K562 (cell line): ENCODE measurements at regions not wholly inside any gene's neighbourhood (a gene's known extent, or its start where the extent isn't known, plus 50 kb on each side); places are given as distances from the start of the nearest gene placed in this dataset.

ENCODE experiments used
- ATAC-seq: fragments of 200-7000 bp; cut with Tn5 transposase; 3 replicates; pipeline ENCODE4 v1.9.1; 2020; ENCODE audit warnings: moderate library complexity
- BruUV-seq: library from RNA; stranded (reverse); fragments of 400-500 nt; replicated peaks from 2 replicates; lab custom pipeline; 2021; lab: Mats Ljungman, UMichigan
- CTCF ChIA-PET: fragments of 300-600 bp; formaldehyde crosslinking; extraction: SDS; loops from one replicate; lab custom pipeline; 2021; ENCODE audit warnings: low intra/inter-chr PET ratio; lab: Yijun Ruan, JAX
- POLR2A ChIA-PET: fragments of 300-600, 350-650 bp; sonication (Branson Sonifier 250); formaldehyde crosslinking; extraction: SDS; loops from one replicate; lab custom pipeline; 2021; ENCODE audit warnings: antibody characterized with exemption, inconsistent platforms; lab: Yijun Ruan, JAX
- DNase-seq, 4 experiments: peaks; one replicate each; pipeline versions ENCODE4 v3.0.0 to v3.0.0-alpha.2; 2011 to 2018; ENCODE audit warnings: low spot score in 3 of 4, mixed read lengths in 3 of 4; ENCODE audit errors: extremely low read depth in 1 of 4
- FAIRE-seq: peaks from 2 replicates; lab custom pipeline; 2011; peaks lifted over from hg19 to GRCh38; lab: Jason Lieb, UNC
- H2AFZ ChIP-seq: 2 replicates; pipeline ENCODE4 v1.6.0; 2011; ENCODE audit warnings: low read depth, low read length, control low read depth, inconsistent platforms
- H3K27ac ChIP-seq: fragments of 200-600 bp; 3 replicates; pipeline ENCODE4 v1.8.0; 2011; ENCODE audit warnings: low read depth, mild to moderate bottlenecking, control low read depth, inconsistent platforms, low read length, moderate library complexity, mixed read lengths; ENCODE audit errors: extremely low read depth
- H3K27me3 ChIP-seq, 2 experiments: fragments of 300-600 bp in 1 of 2; 2 replicates in 1 of 2; 3 replicates in 1 of 2; pipeline versions ENCODE4 v1.6.0 to v1.8.0; 2011; ENCODE audit warnings: inconsistent platforms in 2 of 2, low read length in 2 of 2, mild to moderate bottlenecking in 1 of 2, mixed read lengths in 1 of 2, moderate library complexity in 1 of 2; ENCODE audit not compliant: control insufficient read depth in 2 of 2, insufficient read depth in 2 of 2
- H3K36me3 ChIP-seq: fragments of 300-600 bp; 3 replicates; pipeline ENCODE4 v1.8.0; 2011; ENCODE audit warnings: mild to moderate bottlenecking, low read length, inconsistent platforms; ENCODE audit not compliant: control insufficient read depth, insufficient read depth
- H3K4me1 ChIP-seq, 2 experiments: fragments of 200-600 bp in 1 of 2; replicated peaks in 1 of 2; 2 replicates in 1 of 2; 3 replicates in 1 of 2; pipeline versions ENCODE4 v1.5.1 to v1.8.0; 2011; ENCODE audit warnings: inconsistent platforms in 2 of 2, low read length in 2 of 2, mild to moderate bottlenecking in 1 of 2, mixed read lengths in 1 of 2, moderate library complexity in 1 of 2; ENCODE audit not compliant: control insufficient read depth in 2 of 2, insufficient read depth in 2 of 2
- H3K4me2 ChIP-seq: 2 replicates; pipeline ENCODE4 v1.6.1; 2011; ENCODE audit warnings: low read length, control low read depth, inconsistent platforms, mixed read lengths; ENCODE audit not compliant: insufficient read depth
- H3K4me3 ChIP-seq: fragments of 200-600 bp; sonication (generic), shearing (Covaris generic); 2 replicates; pipeline ENCODE4 v1.5.1; 2016; ENCODE audit warnings: control low read depth, inconsistent platforms
- H3K79me2 ChIP-seq: fragments of 200-600 bp; 3 replicates; pipeline ENCODE4 v1.8.0; 2011; ENCODE audit warnings: low read length, inconsistent platforms; ENCODE audit not compliant: control insufficient read depth, insufficient read depth
- H3K9ac ChIP-seq, 2 experiments: 2 replicates each; pipeline versions ENCODE4 v1.6.0 to v1.6.1; 2011; ENCODE audit warnings: low read depth in 2 of 2, low read length in 2 of 2, control low read depth in 1 of 2, inconsistent platforms in 1 of 2, mild to moderate bottlenecking in 1 of 2, mixed read lengths in 1 of 2; ENCODE audit not compliant: insufficient read depth in 1 of 2
- H3K9me1 ChIP-seq: one replicate; pipeline ENCODE4 v1.6.0; 2011; ENCODE audit warnings: inconsistent platforms, mild to moderate bottlenecking, low read length, moderate library complexity; ENCODE audit not compliant: control insufficient read depth, insufficient read depth
- H3K9me3 ChIP-seq: replicated peaks from 2 replicates; pipeline ENCODE4 v1.5.1; 2011; ENCODE audit warnings: low read depth, low read length, inconsistent platforms; ENCODE audit not compliant: control insufficient read depth, insufficient read depth
- H4K20me1 ChIP-seq: replicated peaks from 2 replicates; pipeline ENCODE4 v1.6.1; 2011; ENCODE audit warnings: low read length, inconsistent platforms, mixed read lengths; ENCODE audit not compliant: control insufficient read depth, insufficient read depth
- HDAC6 ChIP-seq: IDR thresholded peaks from 2 replicates; pipeline ENCODE4 v1.6.1; 2012; ENCODE audit warnings: low read depth, mild to moderate bottlenecking, control low read depth, inconsistent platforms, low read length, moderate library complexity
- MAFG ChIP-seq: fragments of 450-650 bp; conservative IDR thresholded peaks from 2 replicates; pipeline ENCODE4 v1.6.1; 2016; ENCODE audit warnings: missing genetic modification characterization, missing compliant biosample characterization
- MCM3 ChIP-seq: fragments of 450-650 bp; IDR thresholded peaks from 2 replicates; pipeline ENCODE4 v1.6.1; 2016
- NR2C1 ChIP-seq, 2 experiments: fragments of 450-650 bp; IDR thresholded peaks; 2 replicates each; pipeline ENCODE4 v1.6.1; 2017; ENCODE audit warnings: mild to moderate bottlenecking in 2 of 2, antibody characterized with exemption in 1 of 2, inconsistent platforms in 1 of 2, missing compliant biosample characterization in 1 of 2, missing genetic modification characterization in 1 of 2
- PRMT5 ChIP-seq: sonication (generic); formaldehyde crosslinking; IDR thresholded peaks from 2 replicates; pipeline ENCODE4 v1.5.0; 2020; ENCODE audit warnings: missing genetic modification reagents
- RBM39 ChIP-seq: fragments of 200-400 bp; formaldehyde crosslinking; optimal IDR thresholded peaks from 2 replicates; pipeline ENCODE3; 2018; ENCODE audit warnings: low read depth, low read length
- ZNF311 ChIP-seq: fragments of 250-450 bp; sonication (Bioruptor Pico); IDR thresholded peaks from 2 replicates; pipeline ENCODE4 v1.4.0; 2020; ENCODE audit warnings: mild to moderate bottlenecking, moderate library complexity
- WGBS: fragments of 100-300 bp; shearing (Covaris generic); methylation state at CpG from one replicate; pipeline ENCODE4 v1.1.6; 2016; ENCODE audit warnings: low coverage, mixed read lengths; ENCODE audit not compliant: insufficient coverage; ENCODE audit errors: missing lambda C conversion rate; 5-methylcytosine and 5-hydroxymethylcytosine counted together
- in situ Hi-C: fragments of 300-500 bp; cut with MboI; formaldehyde crosslinking; loops from 4 replicates; pipeline ENCODE4 v1.15.0; 2018; ENCODE audit warnings: inconsistent platforms, mixed read lengths
- intact Hi-C: fragments of 100-400 bp; cut with micrococcal nuclease; formaldehyde crosslinking; loops from 2 replicates; pipeline ENCODE4 v1.14.2; 2022
- TF ChIP-seq, protein P1 (sequence below): fragments of 250-450 bp; sonication (Bioruptor Pico); IDR thresholded peaks from 2 replicates; pipeline ENCODE4 v1.5.0; 2021
- TF ChIP-seq, protein P2 (sequence below): sonication (generic); formaldehyde crosslinking; IDR thresholded peaks from 2 replicates; pipeline ENCODE4 v1.8.0; 2022; ENCODE audit warnings: mild to moderate bottlenecking, missing genetic modification reagents
- TF ChIP-seq, protein P3 (sequence below): fragments of 150-350 bp; conservative IDR thresholded peaks from 2 replicates; pipeline ENCODE4 v1.6.1; 2014; ENCODE audit warnings: low read length

DNA sequence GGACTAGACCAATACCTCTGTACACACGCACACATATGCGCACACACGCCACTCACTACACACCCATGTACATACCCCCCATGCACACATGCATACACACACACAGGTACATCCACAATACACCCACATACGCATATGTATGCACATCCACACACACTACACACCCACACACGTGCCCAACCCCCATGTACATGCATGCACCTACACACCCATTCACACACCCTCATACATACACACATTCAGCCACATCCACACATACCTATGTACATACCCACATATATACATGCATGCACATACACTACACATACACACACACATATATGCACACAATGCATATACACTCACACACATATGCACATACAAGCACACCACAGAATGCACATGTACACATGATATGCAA lies 107.1 kb downstream of the GADD45G start:
- in situ Hi-C loops = no loop called here
- CTCF ChIA-PET = no interaction called here

More for the DNA sequence above, 107.1 kb downstream of the GADD45G start:
- no peaks in the 10 kb centered on the region for H4K20me1 ChIP-seq
- no peak for ATAC-seq
- 0% methylated on average over 2 of the region's 5 CpGs for WGBS
- no peak for FAIRE-seq
- H3K9ac ChIP-seq = no peak overlapping the region
- BruUV-seq = no TSS peak
- no peaks in the 10 kb centered on the region for H3K79me2 ChIP-seq
- no peak for DNase-seq
- no peaks in the 10 kb centered on the region; a peak in 1 of 5 replicates for H3K27me3 ChIP-seq
- no peak overlapping the region for H3K27ac ChIP-seq
- H3K9me3 ChIP-seq = no peaks in the 10 kb centered on the region
- H3K36me3 ChIP-seq = no peaks in the 10 kb centered on the region
- no peak overlapping the region for H2AFZ ChIP-seq
- no peaks in the 10 kb centered on the region for H3K9me1 ChIP-seq
- POLR2A ChIA-PET = interaction anchor here (0.6 to 1.4 kb wide), 2 partner anchors 17 kb away, joined by 3 to 4 read pairs; no protein-coding TSS in a partner anchor
- TF ChIP-seq NR2C1 (IDR thresholded peaks at IDR 0.05) = no peak
- TF ChIP-seq NR2C1 (tag; IDR thresholded peaks at IDR 0.05) = no peak
- TF ChIP-seq HDAC6 = no peak
- TF ChIP-seq, protein P1, sequence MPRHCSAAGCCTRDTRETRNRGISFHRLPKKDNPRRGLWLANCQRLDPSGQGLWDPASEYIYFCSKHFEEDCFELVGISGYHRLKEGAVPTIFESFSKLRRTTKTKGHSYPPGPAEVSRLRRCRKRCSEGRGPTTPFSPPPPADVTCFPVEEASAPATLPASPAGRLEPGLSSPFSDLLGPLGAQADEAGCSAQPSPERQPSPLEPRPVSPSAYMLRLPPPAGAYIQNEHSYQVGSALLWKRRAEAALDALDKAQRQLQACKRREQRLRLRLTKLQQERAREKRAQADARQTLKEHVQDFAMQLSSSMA (CRISPR knock-in tag) = no peak
- TF ChIP-seq MAFG (tag) = no peak
- TF ChIP-seq, protein P2, sequence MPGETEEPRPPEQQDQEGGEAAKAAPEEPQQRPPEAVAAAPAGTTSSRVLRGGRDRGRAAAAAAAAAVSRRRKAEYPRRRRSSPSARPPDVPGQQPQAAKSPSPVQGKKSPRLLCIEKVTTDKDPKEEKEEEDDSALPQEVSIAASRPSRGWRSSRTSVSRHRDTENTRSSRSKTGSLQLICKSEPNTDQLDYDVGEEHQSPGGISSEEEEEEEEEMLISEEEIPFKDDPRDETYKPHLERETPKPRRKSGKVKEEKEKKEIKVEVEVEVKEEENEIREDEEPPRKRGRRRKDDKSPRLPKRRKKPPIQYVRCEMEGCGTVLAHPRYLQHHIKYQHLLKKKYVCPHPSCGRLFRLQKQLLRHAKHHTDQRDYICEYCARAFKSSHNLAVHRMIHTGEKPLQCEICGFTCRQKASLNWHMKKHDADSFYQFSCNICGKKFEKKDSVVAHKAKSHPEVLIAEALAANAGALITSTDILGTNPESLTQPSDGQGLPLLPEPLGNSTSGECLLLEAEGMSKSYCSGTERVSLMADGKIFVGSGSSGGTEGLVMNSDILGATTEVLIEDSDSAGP = no peak
- TF ChIP-seq, protein P3, sequence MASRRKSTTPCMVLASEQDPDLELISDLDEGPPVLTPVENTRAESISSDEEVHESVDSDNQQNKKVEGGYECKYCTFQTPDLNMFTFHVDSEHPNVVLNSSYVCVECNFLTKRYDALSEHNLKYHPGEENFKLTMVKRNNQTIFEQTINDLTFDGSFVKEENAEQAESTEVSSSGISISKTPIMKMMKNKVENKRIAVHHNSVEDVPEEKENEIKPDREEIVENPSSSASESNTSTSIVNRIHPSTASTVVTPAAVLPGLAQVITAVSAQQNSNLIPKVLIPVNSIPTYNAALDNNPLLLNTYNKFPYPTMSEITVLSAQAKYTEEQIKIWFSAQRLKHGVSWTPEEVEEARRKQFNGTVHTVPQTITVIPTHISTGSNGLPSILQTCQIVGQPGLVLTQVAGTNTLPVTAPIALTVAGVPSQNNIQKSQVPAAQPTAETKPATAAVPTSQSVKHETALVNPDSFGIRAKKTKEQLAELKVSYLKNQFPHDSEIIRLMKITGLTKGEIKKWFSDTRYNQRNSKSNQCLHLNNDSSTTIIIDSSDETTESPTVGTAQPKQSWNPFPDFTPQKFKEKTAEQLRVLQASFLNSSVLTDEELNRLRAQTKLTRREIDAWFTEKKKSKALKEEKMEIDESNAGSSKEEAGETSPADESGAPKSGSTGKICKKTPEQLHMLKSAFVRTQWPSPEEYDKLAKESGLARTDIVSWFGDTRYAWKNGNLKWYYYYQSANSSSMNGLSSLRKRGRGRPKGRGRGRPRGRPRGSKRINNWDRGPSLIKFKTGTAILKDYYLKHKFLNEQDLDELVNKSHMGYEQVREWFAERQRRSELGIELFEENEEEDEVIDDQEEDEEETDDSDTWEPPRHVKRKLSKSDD = no peak
- TF ChIP-seq MCM3 = no peak
- no peak for TF ChIP-seq RBM39
- no peak for TF ChIP-seq PRMT5
- no peak for TF ChIP-seq ZNF311 (CRISPR knock-in tag)
- intact Hi-C loops = no loop called here
- H3K4me3 ChIP-seq = no peak overlapping the region
- no peaks in the 10 kb centered on the region for H3K4me1 ChIP-seq
- H3K4me2 ChIP-seq = no peak overlapping the region
